ENCODE measurements at regions not wholly inside any gene's neighbourhood (a gene's known extent, or its start where the extent isn't known, plus 50 kb on each side); places are given as distances from the start of the nearest gene placed in this dataset.

- TF ChIP-seq CTCF (conservative IDR thresholded peaks at IDR 0.05) (no peak), ZFX (IDR thresholded peaks at IDR 0.05) (no peak)
Observed at GRCh38 chr17:54235571-54235970, 412.8 kb downstream of the KIF2B start.

Measured in C4-2B (cell line).